CD14-positive monocyte (primary cell): ENCODE measurements at regions not wholly inside any gene's neighbourhood (a gene's known extent, or its start where the extent isn't known, plus 50 kb on each side); places are given as distances from the start of the nearest gene placed in this dataset.

Source experiments
- DNase-seq, 3 donors: peaks; one replicate each; pipeline ENCODE4 v3.0.0-alpha.2; 2011 to 2022
- H2AFZ ChIP-seq: 2 replicates; pipeline ENCODE4 v1.6.0; 2012; ENCODE audit warnings: mild to moderate bottlenecking, low read depth, low read length, inconsistent platforms; ENCODE audit not compliant: insufficient read depth, poor library complexity, severe bottlenecking
- H3K27ac ChIP-seq, 2 donors: 1 replicate in 1 of 2; 2 replicates in 1 of 2; pipeline ENCODE4 v1.5.1; 2012 to 2013; ENCODE audit warnings: low read length in 2 of 2, control low read depth in 1 of 2, inconsistent platforms in 1 of 2, low read depth in 1 of 2, mild to moderate bottlenecking in 1 of 2
- H3K27me3 ChIP-seq, 2 donors: one replicate each; pipeline versions ENCODE4 v1.6.0 to v1.6.1; 2011 to 2013; ENCODE audit warnings: low read length in 2 of 2; ENCODE audit not compliant: control insufficient read depth in 2 of 2, insufficient read depth in 2 of 2
- H3K36me3 ChIP-seq, 2 donors: replicated peaks in 1 of 2; 1 replicate in 1 of 2; 2 replicates in 1 of 2; pipeline versions ENCODE4 v1.5.1 to v1.6.1; 2012 to 2013; ENCODE audit warnings: low read length in 2 of 2, control low read depth in 1 of 2, inconsistent platforms in 1 of 2, mild to moderate bottlenecking in 1 of 2; ENCODE audit not compliant: insufficient read depth in 2 of 2, control insufficient read depth in 1 of 2
- H3K4me1 ChIP-seq, 2 donors: 1 replicate in 1 of 2; 2 replicates in 1 of 2; pipeline versions ENCODE4 v1.5.1 to v1.6.1; 2012 to 2013; ENCODE audit warnings: low read length in 2 of 2, control low read depth in 1 of 2, inconsistent platforms in 1 of 2, mild to moderate bottlenecking in 1 of 2, moderate library complexity in 1 of 2; ENCODE audit not compliant: insufficient read depth in 2 of 2, control insufficient read depth in 1 of 2
- H3K4me2 ChIP-seq: replicated peaks from 2 replicates; pipeline ENCODE3; 2012; ENCODE audit warnings: low read length, moderate library complexity, mild to moderate bottlenecking; ENCODE audit not compliant: poor library complexity, severe bottlenecking; ENCODE audit errors: extremely low read depth
- H3K4me3 ChIP-seq, 3 experiments: fragments of 200-600 bp in 1 of 3; sonication (generic) in 1 of 3; replicated peaks in 1 of 3; 1 replicate in 2 of 3; 2 replicates in 1 of 3; pipeline ENCODE4 v1.5.1; 2011 to 2013; ENCODE audit warnings: low read length in 3 of 3, mild to moderate bottlenecking in 3 of 3, control low read depth in 2 of 3, low read depth in 2 of 3, inconsistent platforms in 1 of 3, moderate library complexity in 1 of 3
- H3K79me2 ChIP-seq: 2 replicates; pipeline ENCODE4 v1.6.0; 2012; ENCODE audit warnings: mild to moderate bottlenecking, control low read depth, inconsistent platforms, low read length, moderate library complexity; ENCODE audit not compliant: insufficient read depth
- H3K9ac ChIP-seq: 2 replicates; pipeline ENCODE4 v1.6.0; 2017; ENCODE audit warnings: low read length, mild to moderate bottlenecking; ENCODE audit not compliant: insufficient read depth, poor library complexity, severe bottlenecking
- H3K9me3 ChIP-seq, 2 donors: replicated peaks in 1 of 2; 1 replicate in 1 of 2; 2 replicates in 1 of 2; pipeline versions ENCODE4 v1.5.1 to v1.6.1; 2012 to 2013; ENCODE audit warnings: low read length in 2 of 2, control low read depth in 1 of 2; ENCODE audit not compliant: control insufficient read depth in 1 of 2, insufficient read depth in 1 of 2
- H4K20me1 ChIP-seq: 2 replicates; pipeline ENCODE4 v1.6.0; 2012; ENCODE audit warnings: mild to moderate bottlenecking, low read length, control low read depth, moderate library complexity; ENCODE audit not compliant: insufficient read depth
- H3K27ac Mint-ChIP-seq, 7 donors: one replicate each; pipeline ENCODE4 v1.8.0; 2020; ENCODE audit warnings: mild to moderate bottlenecking in 7 of 7, mixed read lengths in 7 of 7, moderate library complexity in 6 of 7, inconsistent platforms in 2 of 7
- H3K27me3 Mint-ChIP-seq, 3 donors: one replicate each; pipeline ENCODE4 v1.8.0; 2021 to 2022; ENCODE audit warnings: low read depth in 3 of 3, mild to moderate bottlenecking in 3 of 3, mixed read lengths in 3 of 3, moderate library complexity in 3 of 3, inconsistent platforms in 1 of 3
- H3K36me3 Mint-ChIP-seq, 2 donors: one replicate each; pipeline ENCODE4 v1.8.0; 2020; ENCODE audit warnings: mixed read lengths in 2 of 2, inconsistent platforms in 1 of 2, mild to moderate bottlenecking in 1 of 2
- H3K4me1 Mint-ChIP-seq: one replicate; pipeline ENCODE4 v1.8.0; 2020; ENCODE audit warnings: mild to moderate bottlenecking, mixed read lengths
- H3K4me3 Mint-ChIP-seq, 2 donors: one replicate each; pipeline ENCODE4 v1.8.0; 2020; ENCODE audit warnings: mild to moderate bottlenecking in 2 of 2, mixed read lengths in 2 of 2, moderate library complexity in 1 of 2
- H3K9me3 Mint-ChIP-seq, 7 donors: one replicate each; pipeline ENCODE4 v1.8.0; 2020 to 2022; ENCODE audit warnings: mixed read lengths in 7 of 7, mild to moderate bottlenecking in 6 of 7, moderate library complexity in 6 of 7, inconsistent platforms in 2 of 7
- WGBS: methylation state at CpG from one replicate; pipeline ENCODE4 v1.1.5; 2013; ENCODE audit warnings: missing lambda C conversion rate; ENCODE audit not compliant: insufficient coverage; 5-methylcytosine and 5-hydroxymethylcytosine counted together
- intact Hi-C, 2 donors: fragments of 100-400 bp; cut with micrococcal nuclease; formaldehyde crosslinking; loops; one replicate each; pipeline versions ENCODE4 v1.15.0 to v1.15.1; 2023
- TF ChIP-seq, protein P1 (sequence below): fragments of 200-600 bp; IDR thresholded peaks from one replicate; pipeline ENCODE4 v1.8.0; 2022; ENCODE audit warnings: antibody characterized with exemption, mild to moderate bottlenecking

DNA sequence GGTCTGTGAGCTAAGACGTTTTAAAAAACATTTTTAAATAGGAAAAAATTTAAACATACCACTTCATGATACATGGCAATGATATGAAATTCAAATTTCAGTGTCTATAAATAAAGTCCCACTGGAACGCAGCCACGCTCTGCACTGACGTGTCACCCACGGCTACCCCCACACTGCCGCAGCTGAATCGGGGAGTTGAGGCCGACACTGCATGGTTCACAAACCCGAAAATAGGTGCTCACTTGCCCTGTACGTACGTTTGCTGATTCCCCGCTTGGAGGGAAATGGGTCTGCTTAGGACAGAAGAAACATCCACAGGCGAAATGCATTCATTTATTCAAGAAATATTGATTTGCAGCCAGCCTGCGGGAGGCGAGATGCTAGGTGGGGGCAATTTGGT, 1342.3 kb downstream of the TBC1D22A start:
- no peaks in the 10 kb centered on the region for H3K36me3 ChIP-seq
- H3K27me3 ChIP-seq = no peaks in the 10 kb centered on the region
- H4K20me1 ChIP-seq = no peaks in the 10 kb centered on the region
- WGBS = 97% methylated on average over 8 of the region's 15 CpGs
- Mint-ChIP-seq H3K27me3 (peaks cover 2 to 5% (median 5%) of the 10 kb centered on the region in 3 donors), H3K27ac (no peak overlapping the region), H3K36me3 (no peaks in the 10 kb centered on the region), H3K4me1 (peaks cover 6% of the 10 kb centered on the region), H3K9me3 (peaks cover 3 to 26% (median 13%) of the 10 kb centered on the region in 7 donors), H3K4me3 (no peak overlapping the region)
- peaks cover 0 to under 1% of the 10 kb centered on the region in 2 donors for H3K4me1 ChIP-seq
- no peaks in the 10 kb centered on the region for H3K79me2 ChIP-seq
- H2AFZ ChIP-seq = no peak overlapping the region
- no peak overlapping the region for H3K4me2 ChIP-seq
- no peak for DNase-seq
- peaks cover 5 to 17% of the 10 kb centered on the region in 2 donors for H3K9me3 ChIP-seq
- no peak overlapping the region for H3K4me3 ChIP-seq
- no peak overlapping the region for H3K9ac ChIP-seq
- TF ChIP-seq, protein P1, sequence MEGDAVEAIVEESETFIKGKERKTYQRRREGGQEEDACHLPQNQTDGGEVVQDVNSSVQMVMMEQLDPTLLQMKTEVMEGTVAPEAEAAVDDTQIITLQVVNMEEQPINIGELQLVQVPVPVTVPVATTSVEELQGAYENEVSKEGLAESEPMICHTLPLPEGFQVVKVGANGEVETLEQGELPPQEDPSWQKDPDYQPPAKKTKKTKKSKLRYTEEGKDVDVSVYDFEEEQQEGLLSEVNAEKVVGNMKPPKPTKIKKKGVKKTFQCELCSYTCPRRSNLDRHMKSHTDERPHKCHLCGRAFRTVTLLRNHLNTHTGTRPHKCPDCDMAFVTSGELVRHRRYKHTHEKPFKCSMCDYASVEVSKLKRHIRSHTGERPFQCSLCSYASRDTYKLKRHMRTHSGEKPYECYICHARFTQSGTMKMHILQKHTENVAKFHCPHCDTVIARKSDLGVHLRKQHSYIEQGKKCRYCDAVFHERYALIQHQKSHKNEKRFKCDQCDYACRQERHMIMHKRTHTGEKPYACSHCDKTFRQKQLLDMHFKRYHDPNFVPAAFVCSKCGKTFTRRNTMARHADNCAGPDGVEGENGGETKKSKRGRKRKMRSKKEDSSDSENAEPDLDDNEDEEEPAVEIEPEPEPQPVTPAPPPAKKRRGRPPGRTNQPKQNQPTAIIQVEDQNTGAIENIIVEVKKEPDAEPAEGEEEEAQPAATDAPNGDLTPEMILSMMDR = no peak
- intact Hi-C loops = no loop called here
- H3K27ac ChIP-seq = no peak overlapping the region

GRCh38 chr22:48104102-48104738, 1341.8 kb downstream of the TBC1D22A start:
- no peaks in the 10 kb centered on the region for H3K36me3 ChIP-seq
- H3K4me1 Mint-ChIP-seq = peaks cover 6% of the 10 kb centered on the region
- no peaks in the 10 kb centered on the region for H3K27me3 ChIP-seq
- H3K9me3 ChIP-seq = peaks cover 5 to 15% of the 10 kb centered on the region in 2 donors
- no peak overlapping the region for H3K4me3 ChIP-seq
- peaks cover 2 to 6% of the 10 kb centered on the region in 2 donors for H3K4me1 ChIP-seq
- H3K27me3 Mint-ChIP-seq = peaks cover 2 to 5% (median 5%) of the 10 kb centered on the region in 3 donors
- WGBS = 95% methylated on average over 17 of the region's 18 CpGs
- no peaks in the 10 kb centered on the region for H3K36me3 Mint-ChIP-seq
- H3K27ac Mint-ChIP-seq = no peak overlapping the region
- peaks cover 3 to 24% (median 13%) of the 10 kb centered on the region in 7 donors for H3K9me3 Mint-ChIP-seq
- no peak overlapping the region for H2AFZ ChIP-seq
- no peak overlapping the region for H3K4me2 ChIP-seq
- no peak overlapping the region for H3K4me3 Mint-ChIP-seq
- no peak overlapping the region for H3K27ac ChIP-seq
- no peak for DNase-seq
- no peaks in the 10 kb centered on the region for H3K79me2 ChIP-seq
- TF ChIP-seq, protein P1 = no peak
- no peaks in the 10 kb centered on the region for H4K20me1 ChIP-seq
- H3K9ac ChIP-seq = no peak overlapping the region
- intact Hi-C loops = no loop called here
